ENCODE measurements at regions not wholly inside any gene's neighbourhood (a gene's known extent, or its start where the extent isn't known, plus 50 kb on each side); places are given as distances from the start of the nearest gene placed in this dataset.

- no peak for DNase-seq
- no peak for ATAC-seq
These were observed 57.7 kb upstream of the DIO3 start for GRCh38 chr14:101503431-101504095.

DNA sequence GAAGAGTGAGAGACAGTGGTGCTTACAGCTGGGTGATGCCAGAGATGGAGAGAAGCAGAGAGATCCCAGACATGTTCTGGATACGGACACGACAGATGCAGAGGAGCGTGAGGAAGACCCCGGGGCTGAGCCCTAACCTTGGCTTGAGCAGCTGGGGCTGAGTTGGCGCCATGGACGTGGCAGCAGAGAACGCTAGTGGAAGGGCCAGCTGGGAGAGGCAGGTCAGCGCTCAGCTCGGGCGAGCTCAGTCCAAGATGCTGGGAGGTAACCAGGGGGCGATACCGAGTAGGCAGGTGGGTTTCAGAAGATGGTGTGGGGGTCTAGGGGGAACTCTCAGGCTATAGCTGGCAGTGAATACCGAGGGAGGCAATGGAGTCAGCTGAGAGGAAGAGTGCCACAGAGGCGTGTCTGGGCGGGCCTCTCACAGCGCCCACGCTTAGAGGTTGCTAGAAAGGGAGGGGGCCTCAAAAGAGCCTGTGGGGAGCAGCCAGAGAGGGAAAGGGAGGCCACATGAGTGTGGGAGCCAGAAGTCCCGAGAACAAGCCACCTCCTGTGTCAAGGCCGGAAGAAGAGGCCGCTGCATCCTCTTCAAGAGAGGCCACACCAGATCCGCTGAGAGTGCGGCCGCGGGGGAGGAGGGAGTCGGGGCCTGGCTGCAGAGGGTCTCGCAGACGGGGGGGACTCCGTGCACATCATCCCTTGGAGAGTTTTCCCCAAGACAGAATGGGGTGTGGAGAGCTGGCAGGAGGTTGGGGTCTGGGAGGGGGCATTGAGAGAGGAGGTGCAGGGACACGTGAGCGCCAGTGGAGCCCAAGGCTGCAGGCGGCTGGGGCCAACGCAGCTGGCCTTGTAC is 57.0 kb upstream of the DIO3 start:
- DNase-seq, result no peak

GRCh38 chr14:101505236-101505970 is 55.9 kb upstream of the DIO3 start:
- DNase-seq, result no peak
- no peak for ATAC-seq

More for the DNA sequence above, 57.0 kb upstream of the DIO3 start:
- ATAC-seq, result no peak

GRCh38 chr14:101506211-101506925 is 54.9 kb upstream of the DIO3 start:
- no peak for ATAC-seq
- no peak for DNase-seq

- DNase-seq (no peak), ATAC-seq (no peak)
These were observed 54.1 kb upstream of the DIO3 start for GRCh38 chr14:101506926-101507835.

- ATAC-seq, result no peak
- no peak for DNase-seq
These were observed 53.5 kb upstream of the DIO3 start for GRCh38 chr14:101507836-101508150.

GRCh38 chr14:101508196-101508947 is 52.9 kb upstream of the DIO3 start:
- DNase-seq, result no peak
- ATAC-seq, result no peak

GRCh38 chr14:101508948-101509729 is 52.2 kb upstream of the DIO3 start:
- DNase-seq (no peak), ATAC-seq (no peak)

DNA sequence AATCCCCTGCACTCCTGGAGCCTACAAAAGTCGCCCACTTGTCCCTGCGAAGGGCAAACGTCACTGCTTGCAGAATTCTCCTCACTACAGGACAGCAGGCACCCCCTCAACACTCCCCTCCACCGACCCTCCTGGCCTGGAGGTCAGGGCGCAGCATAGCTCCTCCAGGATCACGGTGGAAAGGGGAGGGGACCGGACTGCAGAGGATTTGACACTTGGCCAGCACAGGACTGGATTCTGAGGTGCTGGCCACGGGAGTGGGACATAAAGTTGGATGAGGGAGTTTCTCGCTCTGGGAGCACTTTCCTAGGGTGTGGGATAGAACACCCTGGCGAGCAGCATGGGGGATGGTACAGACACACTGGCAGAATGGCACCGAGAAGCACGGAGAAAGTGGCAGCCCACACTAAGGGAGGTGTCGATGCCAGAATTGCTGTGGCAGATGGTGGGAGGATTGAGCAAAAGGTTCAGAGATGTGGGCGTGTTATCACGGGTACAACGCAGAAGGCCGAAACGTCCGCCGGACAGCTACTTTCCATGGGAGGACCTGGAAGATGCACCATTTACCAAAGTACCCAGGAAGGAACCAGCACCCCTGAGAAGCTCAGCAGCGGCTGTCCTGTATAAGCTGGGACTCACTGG is 51.4 kb upstream of the DIO3 start:
- no peak for DNase-seq
- ATAC-seq, result no peak

DNA sequence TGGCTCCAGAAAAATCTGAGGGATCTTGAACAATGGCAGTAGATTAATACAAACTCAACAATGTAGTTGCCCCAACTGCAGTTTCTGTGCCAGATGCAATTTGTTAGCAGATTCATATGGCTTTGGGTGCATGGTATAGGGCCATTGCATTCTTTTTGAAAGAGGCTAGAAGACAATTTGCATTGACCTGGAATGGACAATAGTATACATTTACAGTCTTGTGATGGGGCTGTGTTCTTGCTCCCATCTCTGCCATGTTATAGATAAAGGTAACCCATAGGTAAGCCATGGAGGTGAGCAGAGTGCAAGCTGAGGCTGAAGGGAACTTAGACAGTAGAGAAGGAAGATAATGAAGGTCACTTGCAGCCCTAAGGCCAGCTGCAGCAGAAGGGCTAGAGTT is 50.1 kb upstream of the DIO3 start:
- DNase-seq (no peak), ATAC-seq (no peak)
